Activated CD8-positive, alpha-beta memory T cell treated with anti-CD3 and anti-CD28 coated beads for 36 hours (primary cell): ENCODE measurements at regions not wholly inside any gene's neighbourhood (a gene's known extent, or its start where the extent isn't known, plus 50 kb on each side); places are given as distances from the start of the nearest gene placed in this dataset.
"Not testable (repeated sequence)": the region's sequence is repeated elsewhere in the genome, so short reads cannot be mapped to it uniquely, and the experiment has no call there.

Experiments used
- CTCF ChIA-PET: fragments of 350-600 bp; sonication (Branson Sonifier 250); formaldehyde crosslinking; loops from one replicate; lab custom pipeline; 2021; ENCODE audit warnings: antibody characterized with exemption; lab: Charles Lee
- POLR2A ChIA-PET: fragments of 350-600 bp; sonication (Branson Sonifier 250); formaldehyde crosslinking; loops from one replicate; lab custom pipeline; 2021; ENCODE audit warnings: antibody characterized with exemption; lab: Charles Lee

DNA sequence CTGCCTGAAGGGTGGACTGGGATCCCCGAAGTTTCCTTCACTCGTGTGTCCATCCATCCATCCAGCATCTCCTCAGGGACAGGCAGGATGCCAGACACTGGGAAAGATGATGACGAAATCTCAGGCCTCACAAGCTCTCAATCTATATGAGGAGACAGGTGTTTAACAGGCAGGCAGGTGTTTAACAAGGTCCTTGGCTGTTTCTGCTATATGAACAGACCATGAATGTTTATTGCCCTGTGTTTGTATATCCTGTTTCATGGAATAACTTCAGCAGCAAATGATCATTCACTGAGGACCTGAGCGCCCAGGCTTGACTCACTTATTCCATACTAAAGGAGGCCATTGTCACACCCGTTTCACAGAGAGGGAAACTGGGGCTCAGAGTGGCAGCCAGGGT, 685.8 kb upstream of the HS6ST1 start:
- POLR2A ChIA-PET, result no interaction called here
- CTCF ChIA-PET, result no interaction called here

GRCh38 chr2:129004940-129005490, 686.3 kb upstream of the HS6ST1 start:
- POLR2A ChIA-PET, result no interaction called here
- CTCF ChIA-PET, result no interaction called here

GRCh38 chr2:129006135-129006886, 687.6 kb upstream of the HS6ST1 start:
- ChIA-PET CTCF (no interaction called here), POLR2A (no interaction called here)

- POLR2A ChIA-PET, result no interaction called here
- CTCF ChIA-PET, result no interaction called here
These were observed 688.2 kb upstream of the HS6ST1 start for GRCh38 chr2:129006901-129007300.

DNA sequence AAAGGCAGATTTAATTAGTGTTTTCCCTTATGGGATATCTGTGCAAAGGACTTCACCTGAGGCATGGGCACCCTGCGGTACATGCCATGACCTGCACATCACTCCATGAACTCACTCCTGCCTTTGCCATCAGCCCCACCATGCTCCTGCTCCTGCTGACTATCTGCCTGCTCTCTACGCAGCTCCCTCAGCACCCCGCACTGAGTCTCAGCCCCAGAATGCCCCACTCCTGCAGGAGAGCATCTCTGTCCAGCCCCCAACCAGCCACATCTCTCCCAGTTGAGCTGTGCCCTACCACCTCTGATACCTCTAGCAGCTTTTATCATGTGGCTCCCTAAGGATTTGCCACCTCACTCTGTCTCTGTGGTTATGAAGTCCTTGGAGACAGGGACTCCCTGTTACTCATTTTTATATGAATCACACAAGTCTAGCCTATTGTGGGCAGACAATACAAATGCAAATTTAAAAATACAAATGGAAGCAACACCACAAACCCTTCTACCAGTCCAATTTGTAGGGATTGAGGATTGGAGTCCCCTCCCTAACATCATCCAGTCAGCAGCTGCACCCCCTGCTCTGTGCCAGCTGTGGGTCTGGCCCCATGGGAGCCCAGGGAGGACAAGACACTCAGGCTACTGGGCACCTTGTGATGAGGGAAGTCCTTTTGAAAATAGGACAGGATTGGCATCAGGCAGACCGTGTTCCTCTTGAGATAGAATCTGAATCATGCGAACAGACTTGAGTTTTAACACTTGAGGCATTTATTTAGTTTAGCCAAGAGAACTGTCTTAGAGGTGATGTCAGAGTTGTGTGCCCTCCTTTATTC, 689.6 kb upstream of the HS6ST1 start:
- POLR2A ChIA-PET, result no interaction called here

DNA sequence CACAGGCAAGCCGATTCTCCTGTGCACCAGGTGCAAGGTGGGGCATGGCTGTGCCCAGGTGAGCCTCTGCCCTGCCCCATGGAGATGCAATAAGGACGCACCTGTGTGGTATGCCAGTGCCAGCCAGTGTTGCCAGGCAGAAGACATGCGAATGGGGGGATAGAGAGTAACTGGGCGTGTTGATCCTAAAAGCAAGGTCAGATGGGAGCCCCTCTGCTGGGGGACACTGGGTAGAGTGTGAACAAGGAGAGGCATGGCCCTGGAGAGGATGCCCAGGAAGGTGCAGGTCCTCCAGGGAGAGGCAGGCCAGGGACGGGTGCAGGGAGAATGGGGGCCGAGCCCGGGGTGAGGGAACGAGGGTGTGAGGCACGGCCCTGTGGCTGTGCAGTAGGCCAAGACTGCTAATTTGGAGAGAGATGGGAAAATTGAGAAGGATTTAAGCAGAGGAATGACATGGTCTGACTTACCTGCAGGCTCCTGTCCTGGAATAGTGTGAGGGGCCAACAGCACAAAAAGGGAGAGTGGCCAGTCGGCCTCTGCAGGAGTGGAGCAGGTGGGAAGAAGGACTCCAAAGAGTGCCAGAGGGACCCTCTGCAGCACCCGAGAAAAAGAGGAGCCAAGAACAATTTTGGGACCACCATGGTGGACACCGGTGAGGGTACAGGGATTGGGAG, 690.4 kb upstream of the HS6ST1 start:
- ChIA-PET CTCF (no interaction called here), POLR2A (no interaction called here)

More for the DNA sequence above, 689.6 kb upstream of the HS6ST1 start:
- CTCF ChIA-PET, result no interaction called here

DNA sequence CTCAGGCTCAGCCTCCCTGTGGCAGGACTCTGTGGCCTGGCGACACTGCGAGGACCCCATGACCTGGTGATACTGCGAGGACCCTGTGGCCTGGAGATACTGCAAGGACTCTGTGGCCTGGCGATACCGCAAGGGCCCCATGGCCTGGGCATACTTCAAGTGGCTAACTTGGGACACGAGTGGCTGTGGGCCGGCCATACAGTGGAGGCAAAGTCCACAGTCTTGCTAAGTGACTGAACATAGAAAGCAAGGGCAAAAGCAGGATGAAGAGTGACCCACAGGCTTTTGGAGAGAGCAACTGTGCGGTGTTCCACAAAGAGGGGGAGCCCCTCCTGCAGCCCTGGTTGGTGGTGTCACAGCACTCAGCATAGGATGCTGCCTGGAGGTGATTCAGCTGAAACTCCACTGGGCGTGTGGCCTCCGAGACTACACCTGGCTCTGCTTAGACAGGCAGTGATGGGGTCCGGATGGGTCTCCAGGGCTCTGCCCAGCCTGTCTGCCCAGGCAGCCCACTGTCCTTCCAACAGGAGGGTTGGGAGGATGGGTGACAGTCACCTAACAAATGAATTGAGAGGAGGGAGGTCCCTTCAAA, 691.0 kb upstream of the HS6ST1 start:
- CTCF ChIA-PET, result no interaction called here
- POLR2A ChIA-PET, result no interaction called here

GRCh38 chr2:129010262-129010661, 691.6 kb upstream of the HS6ST1 start:
- POLR2A ChIA-PET, result no interaction called here
- CTCF ChIA-PET, result no interaction called here

DNA sequence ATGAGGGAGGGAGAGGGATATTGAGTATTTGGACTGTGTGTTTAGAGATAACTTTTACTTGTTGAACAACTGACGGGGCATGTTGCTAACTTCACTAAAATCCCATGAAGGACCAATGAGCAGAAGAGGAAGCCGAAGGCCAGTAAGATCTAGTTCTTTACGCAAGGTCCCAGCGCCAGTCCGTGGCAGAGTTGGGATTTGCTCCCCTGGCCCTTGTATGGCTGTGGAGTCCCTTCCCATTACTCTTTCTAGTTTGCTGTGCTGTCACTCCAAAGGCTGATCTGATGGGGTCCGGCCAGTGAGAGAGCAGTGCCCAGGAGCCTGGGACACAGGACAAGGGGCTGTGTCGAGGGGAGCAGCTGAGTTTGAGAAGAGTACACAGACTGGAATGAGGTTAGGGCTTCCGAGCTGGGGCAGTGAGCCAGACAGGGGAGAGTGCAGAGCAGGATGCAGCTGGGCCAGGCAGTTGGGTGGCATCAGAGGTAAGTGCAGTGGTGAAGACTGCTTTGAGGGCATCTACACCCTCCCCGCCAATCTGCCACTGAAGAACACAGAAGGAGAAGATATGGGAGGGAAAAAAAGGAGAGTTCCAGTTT, 692.9 kb upstream of the HS6ST1 start:
- ChIA-PET POLR2A (no interaction called here), CTCF (no interaction called here)

DNA sequence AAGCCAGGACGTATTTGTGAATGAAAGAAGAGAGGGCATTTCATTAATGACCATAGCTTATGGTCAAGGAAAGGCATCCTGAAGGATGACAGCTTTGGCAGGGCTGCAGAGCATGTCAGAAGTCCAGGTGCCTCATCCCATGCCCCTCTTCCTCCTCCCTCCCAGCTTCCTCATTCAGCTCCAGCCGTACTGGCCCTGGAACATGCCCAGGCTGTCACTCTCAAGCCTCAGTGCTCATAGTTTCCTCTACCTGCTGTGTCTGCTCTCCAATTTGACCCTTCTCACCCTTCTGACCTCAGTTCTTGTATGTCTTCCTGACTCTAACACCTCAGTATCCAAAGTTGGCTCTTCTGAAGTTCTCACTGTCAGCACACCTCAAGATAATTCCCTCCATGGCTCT, 695.8 kb upstream of the HS6ST1 start:
- ChIA-PET POLR2A (no interaction called here), CTCF (no interaction called here)

GRCh38 chr2:129015397-129016285, 697.0 kb upstream of the HS6ST1 start:
- ChIA-PET CTCF (no interaction called here), POLR2A (no interaction called here)

GRCh38 chr2:129016972-129017371, 698.3 kb upstream of the HS6ST1 start:
- ChIA-PET POLR2A (no interaction called here), CTCF (no interaction called here)

DNA sequence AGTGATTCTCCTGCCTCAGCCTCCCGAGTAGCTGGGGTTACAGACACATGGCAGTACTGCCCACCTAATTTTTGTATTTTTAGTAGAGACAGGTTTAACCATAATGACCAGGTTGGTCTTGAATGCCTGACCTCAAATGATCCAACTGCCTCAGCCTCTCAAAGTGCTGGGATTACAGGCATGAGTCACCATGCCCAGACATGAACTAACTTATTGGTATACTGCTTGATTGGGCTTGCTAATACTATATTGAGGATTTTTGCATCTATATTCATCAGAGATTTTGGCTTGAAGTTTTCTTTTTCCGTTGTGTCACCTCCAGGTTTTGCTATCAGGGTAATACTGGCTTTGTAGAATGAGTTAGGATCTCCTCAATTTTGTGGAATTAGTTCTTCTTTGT, 706.1 kb upstream of the HS6ST1 start:
- POLR2A ChIA-PET, result no interaction called here
- CTCF ChIA-PET, result no interaction called here

DNA sequence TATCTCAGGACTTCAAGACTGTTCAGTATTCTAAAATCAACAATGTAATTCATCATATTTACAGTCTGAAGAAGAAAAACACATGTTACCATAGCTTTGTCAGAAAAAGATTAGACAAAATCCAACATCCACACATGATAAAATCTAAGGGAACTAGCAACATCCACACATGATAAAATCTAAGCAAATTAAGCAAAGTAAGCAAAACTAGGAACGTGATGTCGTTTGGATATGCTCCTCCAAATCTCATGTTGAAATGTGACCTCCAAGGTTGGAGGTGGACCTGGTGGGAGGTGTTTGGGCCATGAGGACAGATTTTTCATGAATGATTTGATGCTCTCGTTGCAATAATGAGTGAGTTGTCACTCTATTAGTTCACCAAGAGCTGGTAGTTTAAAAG, 717.3 kb upstream of the HS6ST1 start:
- ChIA-PET CTCF (no interaction called here), POLR2A (no interaction called here)

- POLR2A ChIA-PET, CTCF ChIA-PET: not testable (repeated sequence)
These were observed 725.0 kb upstream of the HS6ST1 start for GRCh38 chr2:129043677-129044076.

- POLR2A ChIA-PET, CTCF ChIA-PET: not testable (repeated sequence)
These were observed 727.8 kb upstream of the HS6ST1 start for GRCh38 chr2:129046475-129046874.

- ChIA-PET CTCF (no interaction called here), POLR2A (no interaction called here)
These were observed 731.4 kb upstream of the HS6ST1 start for GRCh38 chr2:129050101-129050500.

DNA sequence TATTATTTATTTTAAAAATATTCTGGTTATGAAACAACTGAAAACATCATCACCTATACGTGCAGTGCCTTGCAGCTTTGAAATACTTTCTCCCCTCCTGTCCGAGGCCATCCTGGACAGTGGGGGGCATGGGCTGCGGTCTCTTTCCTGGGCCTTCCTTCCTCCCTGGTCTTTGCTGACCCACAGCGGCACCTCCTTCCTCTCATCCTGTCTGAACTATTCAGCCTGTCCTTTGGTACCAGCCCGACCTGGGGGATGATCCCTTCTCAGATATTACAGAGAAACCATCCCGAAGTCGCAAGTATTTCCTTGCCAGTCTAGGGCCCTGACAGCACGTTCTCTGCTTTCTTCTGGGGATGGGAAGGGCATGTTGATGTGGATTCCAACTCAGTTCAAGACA, 736.6 kb upstream of the HS6ST1 start:
- CTCF ChIA-PET, result no interaction called here
- POLR2A ChIA-PET, result no interaction called here

DNA sequence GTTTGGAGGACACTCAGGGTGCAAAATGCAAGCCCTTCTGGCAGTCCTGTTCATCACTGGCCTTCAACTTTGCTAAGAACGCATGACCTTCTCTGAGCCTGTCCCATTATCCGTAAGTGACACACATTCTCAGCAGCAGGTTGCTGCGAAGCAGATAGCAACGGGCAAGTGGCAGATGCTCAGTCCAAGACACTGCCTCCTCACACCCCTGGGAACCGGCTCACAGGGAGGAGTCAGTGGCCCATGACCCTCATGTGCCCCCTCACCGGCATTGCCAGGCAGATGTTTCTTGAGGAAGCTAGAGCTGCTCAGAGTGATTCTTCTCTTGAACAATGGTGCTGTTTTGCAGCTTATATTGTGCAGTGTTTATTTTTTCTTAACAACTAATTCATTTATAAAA, 737.2 kb upstream of the HS6ST1 start:
- POLR2A ChIA-PET, result no interaction called here

More for the DNA sequence above, 737.2 kb upstream of the HS6ST1 start:
- CTCF ChIA-PET, result no interaction called here
